Gastroesophageal sphincter (tissue), 3 donors: ENCODE measurements at regions not wholly inside any gene's neighbourhood (a gene's known extent, or its start where the extent isn't known, plus 50 kb on each side); places are given as distances from the start of the nearest gene placed in this dataset.

Experiments used
- CTCF ChIP-seq, 4 experiments: fragments of 200-600 bp in 2 of 4; fragments of 450-650 bp in 2 of 4; sonication (generic) in 1 of 4; IDR thresholded peaks; one replicate each; pipeline ENCODE4 v1.5.1; 2017 to 2019; ENCODE audit warnings: antibody characterized with exemption in 4 of 4, mild to moderate bottlenecking in 2 of 4, moderate library complexity in 2 of 4
- POLR2A ChIP-seq, 2 donors: fragments of 450-650 bp; IDR thresholded peaks; one replicate each; pipeline ENCODE4 v1.6.1; 2017; ENCODE audit warnings: antibody characterized with exemption in 2 of 2, mild to moderate bottlenecking in 2 of 2, moderate library complexity in 1 of 2

- TF ChIP-seq CTCF (IDR thresholded peaks at IDR 0.05) (no peak), POLR2A (IDR thresholded peaks at IDR 0.05) (no peak)
These were observed 59.8 kb upstream of the DLK1 start for GRCh38 chr14:100666851-100667250.
